ENCODE measurements at regions not wholly inside any gene's neighbourhood (a gene's known extent, or its start where the extent isn't known, plus 50 kb on each side); places are given as distances from the start of the nearest gene placed in this dataset.

DNA sequence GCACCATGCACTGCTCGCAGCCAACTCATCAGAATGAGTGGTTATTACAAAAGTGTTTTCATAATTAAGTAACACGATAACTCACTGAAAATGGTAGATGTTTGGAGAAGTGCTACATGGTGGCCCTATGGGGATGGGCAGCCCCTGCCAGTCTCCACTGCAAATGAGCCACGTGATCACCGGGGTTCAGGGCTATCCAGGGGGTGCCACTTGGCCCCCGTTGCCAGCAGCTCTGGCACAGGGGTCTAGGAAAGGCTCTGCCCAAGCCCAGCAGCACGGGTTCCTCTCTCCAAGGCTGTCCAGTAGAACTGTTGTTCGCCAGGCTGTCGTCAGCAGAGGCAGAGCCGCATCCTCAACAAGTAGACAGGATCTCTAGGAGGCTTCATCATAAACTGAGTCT, 382.1 kb upstream of the B3GAT1 start:
- DNase-seq: no peak

DNA sequence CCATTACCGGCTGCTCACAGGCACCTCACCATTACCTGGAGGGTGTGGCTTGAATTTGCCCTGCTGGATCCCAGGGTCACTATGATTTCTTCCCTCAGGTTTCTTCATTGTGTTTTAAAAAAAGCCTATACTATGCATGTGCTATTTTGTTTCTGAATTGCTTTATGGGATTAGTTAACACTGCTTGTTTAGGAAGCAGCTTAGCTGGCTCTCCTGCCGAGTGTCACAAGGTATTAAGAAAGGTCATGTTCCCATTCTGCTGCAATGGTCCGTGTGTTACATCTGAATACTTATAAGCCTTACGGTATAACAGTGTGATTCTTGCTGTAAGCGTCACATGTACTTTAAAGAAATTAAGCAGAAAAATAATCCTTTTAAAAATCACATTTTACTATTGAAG, 380.6 kb upstream of the B3GAT1 start:
- no peak for DNase-seq

DNA sequence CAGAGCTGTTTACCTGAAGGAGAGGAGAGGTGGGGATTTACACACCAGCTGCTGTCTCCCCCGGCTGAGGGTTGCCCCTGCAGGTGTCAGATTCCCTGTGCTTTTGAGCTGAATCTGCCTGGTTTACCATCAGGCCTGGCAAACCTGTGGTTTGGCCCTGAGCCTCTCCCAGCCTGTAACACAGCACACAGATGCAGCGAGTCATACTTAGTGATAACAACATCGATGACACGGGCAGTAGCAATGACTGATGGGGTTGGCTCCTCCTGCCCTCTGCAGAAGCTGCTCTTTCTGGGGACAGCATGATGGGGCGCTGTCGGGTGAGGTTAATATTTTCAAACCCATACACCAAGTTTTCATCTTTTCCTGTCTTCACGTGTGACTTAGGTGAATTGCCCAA, 380.0 kb upstream of the B3GAT1 start:
- no peak for DNase-seq

DNA sequence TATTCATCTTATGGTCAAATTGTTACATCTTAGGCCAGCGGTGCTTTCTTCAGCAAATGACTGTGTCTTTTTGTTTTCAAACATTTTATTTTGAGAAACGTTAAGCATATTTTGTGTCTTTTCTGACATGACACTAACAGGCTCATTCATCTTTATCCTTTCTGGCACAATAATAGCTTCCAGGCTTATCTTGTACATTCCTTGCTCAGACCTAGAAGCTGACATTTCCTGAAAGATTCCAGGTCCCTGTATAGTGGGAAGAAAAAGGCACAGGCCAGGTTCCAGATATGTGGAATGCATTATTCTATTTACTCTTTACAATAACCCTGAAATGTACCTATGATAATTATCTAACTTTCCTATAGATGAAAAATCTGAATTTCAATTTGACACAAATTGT, 379.1 kb upstream of the B3GAT1 start:
- no peak for DNase-seq

- no peak for DNase-seq
Observed at GRCh38 chr11:134789104-134789503, 377.1 kb upstream of the B3GAT1 start.

- no peak for DNase-seq
Observed at GRCh38 chr11:134786636-134787035, 374.6 kb upstream of the B3GAT1 start.

GRCh38 chr11:134785660-134786284, 373.7 kb upstream of the B3GAT1 start:
- no peak for DNase-seq

- DNase-seq: no peak
Observed at GRCh38 chr11:134785059-134785458, 373.0 kb upstream of the B3GAT1 start.

- DNase-seq: no peak
Observed at GRCh38 chr11:134784568-134784967, 372.5 kb upstream of the B3GAT1 start.

DNA sequence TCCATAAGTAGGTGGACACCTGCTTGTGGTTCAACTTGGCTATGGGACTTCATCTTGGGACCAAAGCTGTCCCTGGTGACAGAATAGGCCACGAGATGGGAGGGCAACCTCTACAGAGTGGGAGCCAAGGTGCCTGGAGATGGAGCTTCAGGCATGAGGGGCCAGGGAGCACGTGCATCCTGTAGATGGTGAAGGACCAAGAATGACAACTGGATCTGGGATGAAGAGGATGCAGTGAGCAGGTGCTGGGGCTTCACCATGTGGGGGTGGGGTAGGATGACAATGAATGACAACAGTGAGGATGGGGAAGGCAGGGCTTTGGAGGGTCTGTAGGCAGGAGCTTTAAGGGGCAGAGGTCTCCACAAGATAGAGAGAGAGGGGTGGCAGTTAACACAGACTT, 372.0 kb upstream of the B3GAT1 start:
- no peak for DNase-seq

DNA sequence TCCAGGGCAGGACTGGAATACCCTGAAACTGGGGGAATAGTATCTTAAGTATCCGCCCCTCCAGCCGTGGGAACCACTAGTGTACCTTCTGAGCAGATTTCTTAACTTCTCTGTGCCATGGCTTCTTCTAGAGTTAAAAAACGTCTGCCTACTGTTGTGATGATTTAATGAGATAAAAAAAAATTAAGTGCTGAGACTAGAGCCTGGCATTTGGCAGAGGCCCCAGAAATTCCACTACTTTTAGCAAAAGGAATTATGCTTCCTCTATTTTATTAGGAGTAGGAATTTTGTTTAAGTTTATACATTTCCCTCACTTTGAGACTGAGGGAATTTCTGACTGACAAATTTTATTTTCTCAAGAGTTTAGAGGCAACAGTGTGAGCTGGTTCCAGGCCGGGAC, 371.2 kb upstream of the B3GAT1 start:
- DNase-seq: no peak

- no peak for DNase-seq
Observed at GRCh38 chr11:134781380-134781866, 369.4 kb upstream of the B3GAT1 start.

- DNase-seq: no peak
Observed at GRCh38 chr11:134780486-134781147, 368.6 kb upstream of the B3GAT1 start.

DNA sequence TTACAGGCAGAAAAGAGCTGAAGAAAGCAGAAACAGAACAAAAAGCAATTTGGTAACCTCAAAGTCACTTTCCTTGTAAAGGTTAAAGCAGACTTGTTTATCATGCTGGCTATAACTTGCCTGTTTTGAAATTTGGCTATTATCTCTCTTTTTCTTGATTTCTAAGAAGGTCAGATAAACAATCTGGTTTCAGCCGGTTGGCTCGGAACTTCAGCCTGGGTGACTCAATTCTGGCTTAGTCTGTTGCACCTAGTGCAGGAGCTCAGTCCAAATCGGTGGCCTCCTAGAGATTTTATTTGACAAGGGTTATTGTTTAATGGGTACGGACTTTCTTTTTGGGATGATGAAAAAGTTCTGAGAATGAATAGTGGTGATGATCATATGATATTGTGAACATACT, 367.1 kb upstream of the B3GAT1 start:
- DNase-seq: no peak

GRCh38 chr11:134768463-134768862, 356.4 kb upstream of the B3GAT1 start:
- no peak for DNase-seq

DNA sequence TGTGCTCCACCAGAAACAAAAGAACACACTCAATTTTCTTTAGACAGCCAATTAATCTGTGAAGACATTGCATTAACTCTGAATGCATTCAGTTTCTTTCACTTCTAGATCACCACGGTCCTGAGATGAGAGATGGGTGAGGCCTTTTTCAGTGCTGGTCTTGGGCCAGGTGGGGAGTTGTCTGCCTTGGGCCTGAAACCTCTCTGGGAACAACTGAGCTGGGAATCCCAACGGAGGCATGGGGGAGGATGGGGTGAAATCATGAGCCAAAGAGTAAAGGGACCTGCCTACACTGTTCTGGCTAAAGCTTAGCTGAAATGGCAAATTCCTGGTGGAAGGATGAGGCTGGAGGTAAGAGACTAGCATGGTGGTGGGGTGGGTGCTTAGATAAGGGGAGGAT, 353.5 kb upstream of the B3GAT1 start:
- DNase-seq: no peak

DNA sequence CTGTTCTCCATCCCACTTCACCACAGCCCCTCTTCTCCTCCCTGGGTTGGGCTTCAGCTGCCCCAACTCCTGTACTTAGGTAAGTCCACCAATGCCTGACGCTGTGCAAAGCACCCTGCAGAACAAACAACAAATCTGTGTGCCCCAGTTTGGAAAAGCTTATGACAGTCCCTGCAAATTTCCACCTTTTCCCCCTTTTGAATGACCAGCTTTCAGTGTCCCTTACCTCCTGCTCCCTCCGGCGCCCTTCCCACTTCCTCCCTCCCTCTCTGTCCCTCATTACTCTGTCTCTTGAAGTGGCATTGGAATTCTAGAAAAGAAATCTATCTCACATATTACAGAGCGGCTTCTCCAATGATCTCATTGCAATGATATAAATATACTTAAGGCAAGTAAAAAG, 352.9 kb upstream of the B3GAT1 start:
- DNase-seq: no peak

DNA sequence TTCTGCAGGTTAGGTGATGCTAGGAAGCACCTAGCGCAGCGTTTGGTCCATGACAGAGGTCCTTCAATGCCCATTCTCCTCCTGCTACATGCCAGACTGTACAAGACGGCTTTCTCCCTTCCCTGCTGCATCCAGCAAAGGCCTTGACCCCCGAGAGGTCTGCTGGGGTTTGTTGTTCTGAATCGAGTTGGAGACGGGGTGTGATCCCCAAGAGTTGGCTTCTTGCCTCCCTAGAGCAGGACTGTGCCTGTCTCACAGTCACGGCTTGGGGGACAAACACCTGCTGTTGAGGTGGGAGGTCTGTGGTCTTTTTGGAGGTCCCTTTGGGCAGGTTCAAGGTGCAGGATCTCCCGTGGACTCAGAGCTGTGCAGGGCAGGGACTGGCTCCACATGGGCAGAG, 352.3 kb upstream of the B3GAT1 start:
- DNase-seq: no peak

GRCh38 chr11:134763030-134763388, 351.0 kb upstream of the B3GAT1 start:
- no peak for DNase-seq

GRCh38 chr11:134762248-134763029, 350.4 kb upstream of the B3GAT1 start:
- peak; percentile 6 for DNase-seq

- DNase-seq: no peak
Observed at GRCh38 chr11:134761926-134762247, 349.8 kb upstream of the B3GAT1 start.

- DNase-seq: no peak
Observed at GRCh38 chr11:134761386-134761785, 349.3 kb upstream of the B3GAT1 start.

DNA sequence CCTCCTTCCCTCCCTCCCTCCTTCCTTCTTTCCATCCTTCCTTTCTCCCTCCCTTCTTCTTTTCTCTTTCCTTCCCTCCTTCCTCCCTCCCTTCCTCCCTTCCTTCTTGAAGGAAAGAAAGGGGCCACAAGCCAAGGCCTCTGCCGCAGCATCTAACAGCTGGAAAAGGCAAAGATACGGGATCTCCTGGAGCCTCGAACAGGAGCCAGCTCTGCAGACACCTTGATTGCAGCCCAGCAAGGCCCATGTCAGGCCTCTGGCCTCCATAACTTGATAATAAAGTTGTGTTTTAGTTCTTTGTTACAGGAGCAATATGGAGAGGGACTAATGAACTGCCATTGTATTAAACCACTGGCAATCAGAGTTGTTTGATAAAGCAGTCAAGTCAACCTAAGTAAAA, 348.9 kb upstream of the B3GAT1 start:
- no peak for DNase-seq

- DNase-seq: no peak
Observed at GRCh38 chr11:134760299-134760698, 348.3 kb upstream of the B3GAT1 start.

Measured in stimulated activated CD4-positive, alpha-beta T cell treated with anti-CD3 and anti-CD28 coated beads, Interleukin-15, amount 100 ng/mL, for 24 hours (primary cell).